Esophagus mucosa (tissue), 1 donor: ENCODE measurements at regions not wholly inside any gene's neighbourhood (a gene's known extent, or its start where the extent isn't known, plus 50 kb on each side); places are given as distances from the start of the nearest gene placed in this dataset.
A peak's percentile ranks its signal among the peaks of the same experiment; 100 is the strongest.

ENCODE experiments used
- ATAC-seq: fragments of 200-7000 bp; cut with Tn5 transposase; one replicate; pipeline ENCODE4 v1.9.1; 2020
- donor health status: DM: yes; HTN: yes; CAD: no.

DNA sequence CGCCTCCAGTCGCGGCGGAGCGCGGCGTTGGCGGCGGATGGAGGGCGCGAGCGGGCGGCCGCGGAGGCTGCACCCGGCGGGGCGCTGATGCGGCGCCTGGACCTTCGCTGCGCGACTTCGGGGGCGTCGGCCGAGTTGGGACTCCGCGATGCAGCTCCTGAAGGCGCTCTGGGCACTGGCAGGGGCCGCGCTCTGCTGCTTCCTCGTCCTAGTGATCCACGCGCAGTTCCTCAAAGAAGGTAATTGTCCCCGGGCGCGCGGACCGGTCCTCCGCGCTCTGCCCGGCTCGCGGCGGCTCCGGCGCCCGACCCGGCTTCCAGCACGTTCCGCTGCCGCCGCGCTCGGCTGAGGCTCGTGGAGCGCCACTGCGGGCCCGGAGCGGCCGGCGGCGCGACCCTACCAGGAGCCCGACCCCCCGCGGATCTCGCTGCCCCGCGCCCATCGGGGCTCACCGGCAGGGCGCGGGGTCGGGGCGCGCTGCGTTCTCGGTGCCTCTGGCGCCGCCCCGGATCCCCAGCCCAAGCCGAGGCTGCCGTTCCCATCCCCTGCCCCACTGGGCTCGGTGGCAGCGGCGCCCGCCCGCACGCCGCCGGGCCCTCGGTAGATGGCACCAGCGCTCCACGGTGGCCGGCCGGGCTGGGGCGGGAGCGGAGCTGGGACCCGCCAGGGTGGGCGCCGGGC lies 1251.2 kb downstream of the BRD1 start:
- peak; percentile 34 for ATAC-seq

DNA sequence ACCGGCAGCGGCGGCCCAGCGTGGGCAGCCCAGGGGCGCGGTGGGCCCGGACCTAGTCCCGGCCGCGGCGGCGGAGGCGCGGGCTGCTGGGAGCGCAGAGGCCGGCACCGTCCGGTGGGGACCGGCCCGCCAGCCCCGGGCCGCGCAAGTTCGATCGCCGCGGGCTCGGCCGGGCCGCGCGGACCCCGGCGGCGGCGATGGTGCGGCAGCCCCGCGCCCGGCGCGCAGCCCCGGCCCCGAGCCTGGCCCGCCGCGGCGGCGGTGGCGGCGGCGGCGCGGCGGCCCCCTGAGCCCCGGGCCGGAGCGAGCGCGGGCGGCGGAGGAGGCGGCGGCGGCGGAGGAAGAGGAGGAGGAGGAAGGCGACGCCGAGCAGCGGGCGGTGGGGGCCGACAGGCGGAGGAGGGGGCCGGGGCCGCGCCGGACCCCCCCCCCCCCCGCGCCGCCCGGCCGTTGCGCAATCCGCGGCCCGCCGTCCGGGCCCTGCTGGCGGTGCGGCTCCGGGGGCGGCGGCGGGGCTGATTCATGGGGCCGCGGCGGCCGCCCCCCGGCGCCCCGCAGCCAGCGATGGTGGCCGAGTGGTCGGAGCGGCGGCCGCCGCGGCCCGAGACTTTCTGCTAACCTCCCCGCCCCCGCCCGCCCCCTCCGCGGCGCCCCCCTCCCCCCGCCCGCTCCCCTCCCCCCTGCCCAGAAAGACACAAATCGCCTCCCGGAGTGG lies 1251.9 kb downstream of the BRD1 start:
- ATAC-seq: no peak

- peak; percentile 49 for ATAC-seq
Measured at GRCh38 chr22:48574776-48575617, 1252.7 kb downstream of the BRD1 start.

GRCh38 chr22:48573766-48574165 lies 1253.9 kb downstream of the BRD1 start:
- no peak for ATAC-seq

DNA sequence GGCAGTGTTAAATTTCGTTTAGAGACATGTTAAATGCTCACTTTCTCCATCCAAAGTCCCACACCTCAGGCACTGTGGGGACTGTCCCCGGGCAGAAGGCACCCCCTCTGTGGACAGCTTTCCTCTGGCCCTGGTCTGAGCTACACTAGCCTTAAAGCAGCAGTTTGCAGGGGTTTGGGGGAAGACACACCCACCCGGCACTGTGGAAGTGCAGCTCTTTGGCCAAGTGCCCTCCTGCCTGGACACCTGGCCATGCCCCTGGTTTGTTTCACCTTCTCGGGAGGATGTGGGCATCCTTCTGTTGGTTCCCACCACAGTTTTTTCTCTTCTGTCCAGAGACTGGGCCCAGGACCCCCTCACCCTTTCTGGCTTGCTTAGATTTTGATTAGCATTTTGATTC lies 1254.7 kb downstream of the BRD1 start:
- ATAC-seq: no peak

- ATAC-seq: no peak
Measured at GRCh38 chr22:48570912-48571311, 1256.8 kb downstream of the BRD1 start.

GRCh38 chr22:48569476-48570233 lies 1258.0 kb downstream of the BRD1 start:
- ATAC-seq: no peak

DNA sequence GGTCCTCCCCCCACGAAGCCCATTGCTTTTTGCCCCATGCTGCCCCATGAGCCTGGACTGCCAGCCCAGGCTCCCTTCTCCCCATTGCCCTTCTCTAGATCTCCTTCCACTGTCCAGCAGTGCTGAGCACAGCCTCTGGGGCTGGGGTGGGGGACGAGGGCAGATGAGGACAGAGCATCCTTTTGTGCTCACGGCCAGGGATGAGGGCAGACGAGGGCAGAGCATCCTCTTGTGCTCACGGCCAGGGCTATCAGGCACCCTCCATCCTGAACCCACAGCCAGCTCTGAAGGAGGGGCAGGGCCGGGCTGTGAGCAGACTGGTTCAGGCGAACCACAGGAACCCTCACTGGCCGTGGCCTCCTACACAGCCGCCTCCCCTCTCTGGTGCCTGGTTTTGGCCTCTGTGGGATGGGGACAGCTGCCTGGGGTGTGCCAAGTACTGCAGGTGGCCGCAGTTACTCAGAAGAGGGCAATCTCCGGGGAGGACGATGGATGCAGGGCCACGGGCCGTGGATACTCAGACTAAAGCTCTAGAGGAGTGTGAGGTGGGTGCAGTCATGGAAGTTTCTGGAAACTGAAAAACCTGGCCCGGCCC lies 1258.8 kb downstream of the BRD1 start:
- no peak for ATAC-seq

DNA sequence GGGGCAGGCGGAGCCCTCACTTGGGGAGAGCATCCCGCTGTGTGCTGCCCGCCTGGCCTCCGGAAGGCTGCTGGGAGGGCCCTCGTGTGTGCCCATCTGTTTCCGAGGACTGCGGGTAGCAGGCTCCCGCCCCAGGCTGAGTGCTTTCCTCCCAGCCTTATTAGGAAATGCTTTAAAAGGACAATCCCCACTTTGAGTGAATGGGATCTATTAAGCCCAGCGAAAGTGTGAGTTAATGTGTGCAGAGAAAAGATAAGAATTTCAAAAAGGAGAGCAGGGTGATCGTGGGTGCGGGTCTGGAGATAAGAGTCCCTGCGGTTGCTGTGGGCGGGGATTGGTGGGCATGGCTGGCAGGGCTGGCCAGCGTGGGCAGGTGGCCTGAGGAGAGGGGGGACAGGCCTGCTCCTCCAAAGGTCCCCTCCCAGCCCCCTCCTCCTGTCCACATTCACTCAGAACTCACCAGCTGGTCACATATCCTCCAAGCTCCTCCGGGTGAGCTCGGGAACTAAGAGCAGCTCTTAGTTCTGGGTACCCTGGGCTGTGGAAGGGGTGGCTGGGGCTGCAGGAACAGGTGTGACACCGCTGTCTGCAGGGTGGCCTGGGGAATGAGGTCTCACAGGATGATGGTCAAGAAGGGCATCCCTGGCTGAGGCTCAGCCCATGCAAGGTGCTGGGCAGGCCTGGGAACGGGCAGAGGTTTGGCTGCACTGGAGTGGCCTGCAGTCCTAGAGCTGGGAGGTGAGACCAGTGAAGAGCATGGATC lies 1260.3 kb downstream of the BRD1 start:
- no peak for ATAC-seq

- ATAC-seq: no peak
Measured at GRCh38 chr22:48566741-48567140, 1260.9 kb downstream of the BRD1 start.

DNA sequence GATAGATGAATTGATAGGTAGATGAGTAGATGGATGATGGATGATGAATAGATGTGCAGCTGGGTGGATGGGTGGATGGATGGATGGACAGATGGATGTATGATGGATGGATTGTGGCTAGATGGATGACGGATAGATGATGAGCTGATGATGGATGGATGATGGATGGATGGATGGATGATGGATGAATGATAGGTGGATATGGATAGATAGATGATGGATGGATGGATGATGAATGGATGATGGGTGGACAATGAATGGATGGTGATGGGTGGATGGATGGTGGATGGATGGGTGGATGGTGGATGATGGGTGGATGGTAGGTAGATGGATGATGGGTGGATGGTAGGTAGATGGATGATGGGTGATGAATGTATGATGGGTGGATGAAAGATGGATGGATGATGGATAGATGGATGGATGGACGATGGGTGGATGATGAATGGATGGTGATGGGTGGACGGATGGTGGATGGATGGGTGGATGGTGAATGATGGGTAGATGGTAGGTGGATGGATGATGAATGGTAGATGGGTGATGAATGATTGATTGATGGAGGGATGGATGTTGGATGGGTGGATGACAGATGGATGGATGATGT lies 1261.7 kb downstream of the BRD1 start:
- no peak for ATAC-seq

DNA sequence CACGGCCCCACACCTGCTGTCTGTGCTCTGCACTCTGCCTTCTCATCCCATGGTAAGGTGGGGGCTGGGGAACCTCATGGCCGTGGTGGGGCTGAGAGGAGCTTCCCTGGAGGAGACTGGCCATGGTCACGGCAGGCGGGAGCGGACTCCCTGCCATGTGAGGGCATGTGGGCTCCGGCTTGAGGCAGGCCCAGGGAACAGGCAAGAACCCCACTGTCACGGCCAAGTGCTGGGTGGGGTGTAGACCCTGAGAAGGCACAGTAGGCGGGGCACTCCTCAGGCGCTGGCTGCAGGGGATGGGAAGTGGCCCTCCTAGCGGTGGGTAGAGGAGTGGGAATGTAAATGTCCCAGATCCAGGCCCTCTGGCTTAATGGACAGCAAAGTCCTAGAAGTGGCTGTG lies 1262.7 kb downstream of the BRD1 start:
- ATAC-seq: no peak

GRCh38 chr22:48563966-48564330 lies 1263.7 kb downstream of the BRD1 start:
- no peak for ATAC-seq

GRCh38 chr22:48563118-48563965 lies 1264.3 kb downstream of the BRD1 start:
- ATAC-seq: no peak

GRCh38 chr22:48561676-48562075 lies 1266.0 kb downstream of the BRD1 start:
- ATAC-seq: no peak

DNA sequence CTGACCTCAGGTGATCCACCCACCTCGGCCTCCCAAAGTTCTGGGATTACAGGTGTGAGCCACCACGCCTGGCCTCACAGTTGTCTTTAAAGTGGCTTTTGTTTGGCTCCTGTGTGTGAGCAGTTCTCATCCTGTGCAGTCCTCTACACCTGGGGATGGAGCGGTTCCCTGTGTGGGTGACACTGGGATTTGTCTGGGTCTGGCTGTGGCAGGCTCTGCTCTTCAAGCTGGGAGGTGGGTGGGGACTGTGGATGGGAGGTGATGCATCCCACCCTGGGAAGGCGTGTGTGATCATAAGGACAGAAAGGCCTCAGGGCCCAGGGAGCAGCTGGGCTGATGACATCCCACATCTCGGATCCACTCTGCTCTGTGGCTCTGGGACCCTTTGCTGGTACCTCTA lies 1266.8 kb downstream of the BRD1 start:
- ATAC-seq: no peak

- ATAC-seq: no peak
Measured at GRCh38 chr22:48560389-48560751, 1267.3 kb downstream of the BRD1 start.

GRCh38 chr22:48559647-48560388 lies 1267.9 kb downstream of the BRD1 start:
- no peak for ATAC-seq

DNA sequence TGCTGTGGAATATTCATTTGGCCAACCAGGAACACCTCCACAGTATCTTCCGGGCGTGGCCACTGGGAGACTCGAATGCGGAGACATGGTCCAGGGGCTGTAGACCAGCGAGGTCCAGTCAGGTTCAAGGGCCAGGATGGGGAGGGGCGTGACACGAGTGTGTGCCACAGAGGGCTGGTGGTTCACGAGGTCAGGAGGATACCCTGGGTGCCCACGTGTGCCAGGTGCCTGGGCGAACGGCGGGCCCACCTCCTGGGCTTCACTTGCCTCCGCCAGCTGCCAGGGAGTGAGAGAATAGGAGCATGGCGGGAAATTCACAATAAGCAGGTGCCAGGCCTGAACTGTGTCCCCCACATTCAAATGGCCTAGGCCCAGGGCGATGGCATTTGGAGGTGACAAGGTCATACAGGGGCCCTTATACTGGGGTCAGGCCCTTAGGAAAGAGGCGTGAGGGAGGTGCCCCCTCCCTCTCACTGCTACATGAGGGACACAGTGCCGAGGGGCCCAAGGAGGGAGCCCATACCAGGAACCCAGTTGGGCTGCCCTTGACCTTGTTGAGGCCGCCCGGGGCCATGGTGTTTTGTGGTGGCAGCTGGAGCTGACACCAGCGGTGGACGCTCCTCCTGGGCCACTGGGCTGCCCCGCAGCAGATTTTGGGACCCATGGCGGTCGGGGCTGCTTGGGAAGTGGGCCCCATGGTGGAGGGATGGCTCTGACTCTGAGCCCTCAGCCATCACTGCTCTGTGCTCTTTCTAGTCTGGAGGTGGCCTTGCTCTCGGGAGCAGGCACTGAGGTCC lies 1268.9 kb downstream of the BRD1 start:
- no peak for ATAC-seq
